ENCODE measurements at regions not wholly inside any gene's neighbourhood (a gene's known extent, or its start where the extent isn't known, plus 50 kb on each side); places are given as distances from the start of the nearest gene placed in this dataset.

DNA sequence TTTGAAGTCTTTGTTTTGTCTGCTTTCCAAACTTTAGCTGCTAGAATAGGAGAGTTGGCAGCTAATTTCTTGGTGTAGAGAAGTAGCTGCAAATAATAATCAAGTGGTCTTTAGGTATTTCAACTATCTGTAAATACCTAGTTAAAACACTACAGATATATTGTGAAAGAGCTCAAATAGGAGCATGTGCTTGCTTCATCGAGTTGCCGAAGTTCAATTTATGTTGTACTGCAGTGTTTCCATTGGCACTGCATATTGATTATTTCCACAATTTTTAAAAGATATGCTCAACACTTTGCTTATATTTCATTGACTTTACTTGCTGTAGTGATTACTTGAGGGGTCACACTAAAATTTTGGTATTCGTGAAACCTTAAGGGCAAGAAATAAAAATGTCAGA lies 131.6 kb upstream of the BMP4 start:
- Mint-ChIP-seq H3K36me3 (no peaks in the 10 kb centered on the region), H3K27me3 (no peaks in the 10 kb centered on the region), H3K27ac (no peak overlapping the region), H3K9me3 (peaks cover 7% of the 10 kb centered on the region), H3K4me1 (ENCODE audit: unreplicated experiment) (no peaks in the 10 kb centered on the region), H3K4me3 (no peak overlapping the region)
- no peak for DNase-seq (ENCODE audit: extremely low spot score, unreplicated experiment)
- TF ChIP-seq, protein P1, sequence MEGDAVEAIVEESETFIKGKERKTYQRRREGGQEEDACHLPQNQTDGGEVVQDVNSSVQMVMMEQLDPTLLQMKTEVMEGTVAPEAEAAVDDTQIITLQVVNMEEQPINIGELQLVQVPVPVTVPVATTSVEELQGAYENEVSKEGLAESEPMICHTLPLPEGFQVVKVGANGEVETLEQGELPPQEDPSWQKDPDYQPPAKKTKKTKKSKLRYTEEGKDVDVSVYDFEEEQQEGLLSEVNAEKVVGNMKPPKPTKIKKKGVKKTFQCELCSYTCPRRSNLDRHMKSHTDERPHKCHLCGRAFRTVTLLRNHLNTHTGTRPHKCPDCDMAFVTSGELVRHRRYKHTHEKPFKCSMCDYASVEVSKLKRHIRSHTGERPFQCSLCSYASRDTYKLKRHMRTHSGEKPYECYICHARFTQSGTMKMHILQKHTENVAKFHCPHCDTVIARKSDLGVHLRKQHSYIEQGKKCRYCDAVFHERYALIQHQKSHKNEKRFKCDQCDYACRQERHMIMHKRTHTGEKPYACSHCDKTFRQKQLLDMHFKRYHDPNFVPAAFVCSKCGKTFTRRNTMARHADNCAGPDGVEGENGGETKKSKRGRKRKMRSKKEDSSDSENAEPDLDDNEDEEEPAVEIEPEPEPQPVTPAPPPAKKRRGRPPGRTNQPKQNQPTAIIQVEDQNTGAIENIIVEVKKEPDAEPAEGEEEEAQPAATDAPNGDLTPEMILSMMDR (conservative IDR thresholded peaks at IDR 0.05), result no peak

DNA sequence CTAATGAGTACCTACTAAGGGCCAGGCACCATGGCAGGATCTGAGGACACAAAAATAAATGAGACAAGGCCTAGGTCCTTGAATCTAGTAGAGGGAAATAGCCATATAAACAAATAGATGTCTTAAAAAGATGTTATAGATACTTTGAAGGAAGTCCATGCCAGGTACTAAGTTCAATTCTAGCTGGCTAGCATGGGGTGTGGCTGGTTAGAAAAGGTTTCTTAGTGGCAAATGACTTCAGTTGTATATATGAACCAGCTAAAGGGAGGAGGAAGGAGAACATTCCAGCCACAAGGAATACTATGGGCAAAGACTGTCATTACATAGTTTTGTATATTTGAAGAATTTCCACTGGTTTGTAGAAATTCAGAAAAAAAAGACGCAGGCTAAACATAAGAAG lies 133.6 kb upstream of the BMP4 start:
- H3K4me3 Mint-ChIP-seq, result no peak overlapping the region
- H3K27me3 Mint-ChIP-seq, result no peaks in the 10 kb centered on the region
- no peak overlapping the region for H3K27ac Mint-ChIP-seq
- peaks cover 7% of the 10 kb centered on the region for H3K9me3 Mint-ChIP-seq
- no peaks in the 10 kb centered on the region for H3K4me1 Mint-ChIP-seq (ENCODE audit: unreplicated experiment)
- H3K36me3 Mint-ChIP-seq, result no peaks in the 10 kb centered on the region
- TF ChIP-seq, protein P1 (conservative IDR thresholded peaks at IDR 0.05), result no peak
- no peak for DNase-seq (ENCODE audit: extremely low spot score, unreplicated experiment)

DNA sequence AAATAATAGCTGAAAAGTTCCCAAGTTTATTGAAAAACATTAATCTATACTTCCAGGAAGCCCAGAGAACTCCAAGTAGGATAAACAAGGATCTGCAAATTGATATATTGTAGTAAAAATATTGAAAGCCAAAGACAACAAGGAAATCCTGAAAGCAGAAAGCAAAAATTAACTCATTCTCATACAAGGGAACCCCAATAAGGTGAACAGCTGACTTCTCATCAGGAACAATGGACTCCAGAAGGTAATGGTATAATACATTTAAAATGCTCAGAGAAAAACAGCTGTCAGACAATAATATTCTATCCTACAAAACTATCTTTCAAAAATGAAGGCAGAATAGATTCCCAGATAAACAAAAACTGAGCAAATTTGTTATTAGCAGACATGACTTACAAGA lies 138.1 kb upstream of the BMP4 start:
- Mint-ChIP-seq H3K4me3 (no peak overlapping the region), H3K36me3 (no peaks in the 10 kb centered on the region), H3K9me3 (peaks cover 7% of the 10 kb centered on the region), H3K27ac (no peak overlapping the region), H3K4me1 (ENCODE audit: unreplicated experiment) (no peaks in the 10 kb centered on the region), H3K27me3 (no peaks in the 10 kb centered on the region)
- TF ChIP-seq, protein P1 (conservative IDR thresholded peaks at IDR 0.05), result no peak
- DNase-seq (ENCODE audit: extremely low spot score, unreplicated experiment), result no peak

DNA sequence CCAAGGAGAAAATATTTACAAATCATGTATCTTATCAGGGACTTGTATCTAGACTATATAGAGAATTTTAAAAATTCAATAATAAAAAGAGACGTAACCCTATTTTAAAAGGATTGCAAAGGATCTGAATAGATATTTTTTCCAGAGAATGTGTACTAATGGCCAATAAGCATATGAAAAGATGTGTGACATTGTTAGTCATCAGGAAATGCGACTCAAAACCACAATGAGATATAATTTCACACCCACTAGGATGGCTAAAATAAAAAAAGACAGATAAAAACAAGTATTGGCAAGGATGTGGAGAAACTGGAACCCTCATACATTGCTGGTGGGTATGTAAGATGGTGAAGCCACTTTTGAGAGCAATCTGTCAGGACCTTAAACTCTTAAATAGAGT lies 141.9 kb upstream of the BMP4 start:
- no peaks in the 10 kb centered on the region for H3K36me3 Mint-ChIP-seq
- TF ChIP-seq, protein P1 (conservative IDR thresholded peaks at IDR 0.05), result no peak
- H3K9me3 Mint-ChIP-seq, result peaks cover 4% of the 10 kb centered on the region
- DNase-seq (ENCODE audit: extremely low spot score, unreplicated experiment), result no peak
- no peak overlapping the region for H3K27ac Mint-ChIP-seq
- no peaks in the 10 kb centered on the region for H3K27me3 Mint-ChIP-seq
- no peak overlapping the region for H3K4me3 Mint-ChIP-seq
- H3K4me1 Mint-ChIP-seq (ENCODE audit: unreplicated experiment), result no peaks in the 10 kb centered on the region

DNA sequence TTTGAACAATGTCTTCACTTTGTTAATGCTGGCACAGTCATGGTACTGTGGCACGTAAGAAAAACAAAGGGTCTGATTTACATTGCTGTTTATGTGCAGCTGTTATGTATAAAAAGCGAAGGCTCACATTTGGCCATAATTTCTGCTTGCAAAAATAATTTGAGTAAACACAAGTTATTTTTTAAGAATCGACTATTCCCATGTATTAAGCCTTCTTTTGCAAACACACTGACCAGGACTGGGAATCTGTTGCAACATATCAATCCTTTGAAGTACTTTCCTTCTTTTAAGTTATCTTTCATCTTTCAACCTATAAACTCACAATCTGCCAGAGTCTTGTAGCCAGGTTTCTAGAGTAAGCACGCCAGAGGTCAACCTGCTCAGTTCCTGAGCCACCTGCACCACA lies 145.4 kb upstream of the BMP4 start:
- no peak for DNase-seq (ENCODE audit: extremely low spot score, unreplicated experiment)
- no peaks in the 10 kb centered on the region for H3K9me3 Mint-ChIP-seq
- no peak overlapping the region for H3K4me3 Mint-ChIP-seq
- H3K27ac Mint-ChIP-seq, result no peak overlapping the region
- H3K36me3 Mint-ChIP-seq, result no peaks in the 10 kb centered on the region
- TF ChIP-seq, protein P1 (conservative IDR thresholded peaks at IDR 0.05), result no peak
- H3K27me3 Mint-ChIP-seq, result no peaks in the 10 kb centered on the region
- H3K4me1 Mint-ChIP-seq (ENCODE audit: unreplicated experiment), result no peaks in the 10 kb centered on the region

DNA sequence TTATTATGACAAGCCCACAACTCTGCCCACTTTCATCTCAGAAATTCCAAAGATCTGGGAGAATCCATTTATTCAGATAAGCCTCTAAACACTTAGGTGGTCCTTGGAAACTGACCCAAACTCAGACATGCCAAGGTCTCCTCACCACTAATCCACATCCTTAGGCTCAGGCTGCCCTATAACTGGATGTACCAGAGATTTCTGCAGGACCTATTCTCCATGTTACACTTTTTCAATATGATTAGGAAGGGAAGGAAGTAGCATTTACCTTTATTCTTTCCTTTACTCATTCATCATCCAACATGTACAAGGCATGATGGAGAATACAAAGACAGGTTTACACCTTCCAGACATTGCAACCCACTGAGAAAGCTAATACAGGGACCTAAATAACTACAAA lies 145.9 kb upstream of the BMP4 start:
- H3K4me3 Mint-ChIP-seq, result no peak overlapping the region
- no peak for DNase-seq (ENCODE audit: extremely low spot score, unreplicated experiment)
- H3K9me3 Mint-ChIP-seq, result no peaks in the 10 kb centered on the region
- no peaks in the 10 kb centered on the region for H3K36me3 Mint-ChIP-seq
- no peak overlapping the region for H3K27ac Mint-ChIP-seq
- H3K4me1 Mint-ChIP-seq (ENCODE audit: unreplicated experiment), result no peaks in the 10 kb centered on the region
- no peaks in the 10 kb centered on the region for H3K27me3 Mint-ChIP-seq
- TF ChIP-seq, protein P1 (conservative IDR thresholded peaks at IDR 0.05), result no peak
